Calu3 (cell line): ENCODE measurements at regions not wholly inside any gene's neighbourhood (a gene's known extent, or its start where the extent isn't known, plus 50 kb on each side); places are given as distances from the start of the nearest gene placed in this dataset.

Experiments used
- BruUV-seq: library from RNA; stranded (reverse); fragments of 400-500 nt; replicated peaks from 2 replicates; lab custom pipeline; 2021; lab: Mats Ljungman, UMichigan
- CTCF ChIA-PET: fragments of 300-600 bp; sonication (Branson Sonifier 250); formaldehyde crosslinking; loops from one replicate; lab custom pipeline; 2022; ENCODE audit warnings: antibody characterized with exemption; lab: Charles Lee
- DNase-seq: peaks from one replicate; pipeline ENCODE4 v3.0.0; 2022
- H3K27ac Mint-ChIP-seq: one replicate; pipeline ENCODE4 v1.8.0; 2022; ENCODE audit warnings: mixed read lengths; ENCODE audit not compliant: unreplicated experiment
- H3K27me3 Mint-ChIP-seq: one replicate; pipeline ENCODE4 v1.8.0; 2022; ENCODE audit warnings: mixed read lengths; ENCODE audit not compliant: unreplicated experiment
- H3K36me3 Mint-ChIP-seq: one replicate; pipeline ENCODE4 v1.8.0; 2022; ENCODE audit warnings: mild to moderate bottlenecking, moderate library complexity, mixed read lengths; ENCODE audit not compliant: insufficient read depth, unreplicated experiment
- H3K4me1 Mint-ChIP-seq: one replicate; pipeline ENCODE4 v1.8.0; 2022; ENCODE audit warnings: mild to moderate bottlenecking, low read depth, mixed read lengths; ENCODE audit not compliant: unreplicated experiment
- H3K4me3 Mint-ChIP-seq: one replicate; pipeline ENCODE4 v1.8.0; 2022; ENCODE audit warnings: mild to moderate bottlenecking, low read depth, moderate library complexity, mixed read lengths; ENCODE audit not compliant: unreplicated experiment
- H3K9me3 Mint-ChIP-seq: one replicate; pipeline ENCODE4 v1.8.0; 2022; ENCODE audit warnings: low read depth, mixed read lengths; ENCODE audit not compliant: unreplicated experiment
- CTCF ChIP-seq: fragments of 200-600 bp; IDR thresholded peaks from one replicate; pipeline ENCODE4 v1.8.0; 2022; ENCODE audit warnings: antibody characterized with exemption; ENCODE audit not compliant: unreplicated experiment
- intact Hi-C: fragments of 100-400 bp; cut with micrococcal nuclease; formaldehyde crosslinking; loops from one replicate; pipeline ENCODE4 v1.10.0; 2022; ENCODE audit not compliant: unreplicated experiment

GRCh38 chr20:4327956-4328355 is 78.9 kb upstream of the ADRA1D start:
- CTCF ChIA-PET = no interaction called here
- Mint-ChIP-seq H3K4me1 (no peaks in the 10 kb centered on the region), H3K9me3 (no peaks in the 10 kb centered on the region), H3K27ac (no peak overlapping the region), H3K27me3 (peaks cover 52% of the 10 kb centered on the region), H3K4me3 (no peak overlapping the region), H3K36me3 (no peaks in the 10 kb centered on the region)
- no TSS peak for BruUV-seq
- intact Hi-C loops = no loop called here
- DNase-seq = no peak
- no peak for TF ChIP-seq CTCF

DNA sequence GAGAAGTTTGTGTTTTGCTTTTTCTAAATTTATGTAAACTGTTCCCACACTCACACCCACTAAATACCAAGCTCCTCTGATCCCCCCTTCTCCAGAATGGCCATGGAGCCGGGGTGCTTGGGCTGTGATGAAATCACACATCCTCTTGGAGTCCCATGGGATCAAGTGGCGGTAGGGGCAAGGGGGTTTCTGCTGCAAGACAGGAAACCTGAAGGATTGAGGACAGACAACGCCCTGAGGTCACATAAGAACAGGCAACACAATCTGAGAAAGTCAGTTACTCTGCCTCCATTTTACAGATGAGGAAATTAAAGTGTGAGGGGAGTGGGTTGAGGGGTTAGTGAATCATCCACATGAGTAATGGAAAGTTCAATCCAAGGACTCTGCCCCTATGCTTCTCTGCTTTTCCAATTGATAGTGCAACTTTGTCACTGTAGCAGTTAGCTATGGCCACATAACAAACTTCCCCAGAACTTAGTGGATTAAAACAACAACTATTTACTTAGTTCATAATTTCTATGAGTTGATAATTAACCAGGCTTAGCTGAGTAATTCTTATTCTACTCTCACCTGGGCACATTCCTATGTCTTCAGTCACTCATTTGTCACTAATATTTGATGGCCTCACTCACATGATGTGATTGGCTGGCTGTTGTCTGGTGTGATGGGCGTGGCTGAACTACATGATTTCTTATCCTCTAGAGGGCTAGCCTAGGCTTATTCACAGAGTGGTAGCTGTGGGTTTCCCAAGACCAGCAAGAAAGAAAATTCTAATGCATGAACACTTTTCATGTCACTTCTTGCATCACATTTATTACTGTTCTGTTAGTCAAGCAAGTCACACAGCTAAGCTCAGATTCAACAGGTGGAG is 77.3 kb upstream of the ADRA1D start:
- no TSS peak for BruUV-seq
- no peak overlapping the region for H3K4me3 Mint-ChIP-seq
- intact Hi-C loops = no loop called here
- TF ChIP-seq CTCF = no peak
- no peak overlapping the region for H3K27ac Mint-ChIP-seq
- DNase-seq = peak; percentile 14
- CTCF ChIA-PET = no interaction called here
- no peaks in the 10 kb centered on the region for H3K36me3 Mint-ChIP-seq
- peaks cover 52% of the 10 kb centered on the region for H3K27me3 Mint-ChIP-seq
- no peaks in the 10 kb centered on the region for H3K9me3 Mint-ChIP-seq
- H3K4me1 Mint-ChIP-seq = no peaks in the 10 kb centered on the region

DNA sequence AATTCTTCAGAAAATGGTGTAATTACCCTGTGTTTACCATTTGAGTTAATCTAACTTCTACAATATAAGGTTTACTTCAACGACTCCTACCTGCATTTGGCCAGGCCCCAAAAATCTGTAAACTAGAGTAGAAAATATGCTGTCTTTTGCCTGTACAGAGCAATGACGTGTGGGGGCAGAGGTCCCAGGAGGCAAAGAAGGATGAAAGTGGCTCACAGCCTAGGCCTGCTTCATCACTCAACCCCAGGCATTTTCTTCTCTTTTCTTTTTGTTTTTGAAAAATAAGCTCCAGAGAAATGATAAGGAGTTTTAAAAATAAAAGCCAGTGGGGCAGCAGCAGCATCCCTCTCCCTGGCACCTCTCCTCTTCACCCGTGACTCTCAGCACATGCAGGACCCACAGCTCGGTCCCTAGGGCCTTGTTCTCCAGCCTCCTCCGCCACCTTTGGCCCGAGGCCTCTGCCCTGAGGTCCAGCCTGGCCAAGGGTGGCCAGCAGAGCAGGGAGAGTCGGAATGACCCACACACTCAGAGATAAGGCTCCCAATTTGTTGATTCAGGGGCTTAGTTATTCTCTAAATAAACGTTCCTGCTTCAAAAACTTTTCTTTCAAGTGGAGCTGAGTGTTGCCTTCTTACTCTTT is 76.6 kb upstream of the ADRA1D start:
- no TSS peak for BruUV-seq
- Mint-ChIP-seq H3K27ac (no peak overlapping the region), H3K27me3 (peaks cover 55% of the 10 kb centered on the region), H3K4me3 (no peak overlapping the region), H3K9me3 (no peaks in the 10 kb centered on the region), H3K36me3 (no peaks in the 10 kb centered on the region), H3K4me1 (no peaks in the 10 kb centered on the region)
- CTCF ChIA-PET = no interaction called here
- intact Hi-C loops = no loop called here
- TF ChIP-seq CTCF = no peak
- DNase-seq = no peak

GRCh38 chr20:4324611-4325243 is 75.6 kb upstream of the ADRA1D start:
- Mint-ChIP-seq H3K36me3 (no peaks in the 10 kb centered on the region), H3K27me3 (peaks cover 62% of the 10 kb centered on the region), H3K4me3 (no peak overlapping the region), H3K27ac (no peak overlapping the region), H3K9me3 (no peaks in the 10 kb centered on the region), H3K4me1 (no peaks in the 10 kb centered on the region)
- intact Hi-C loops = no loop called here
- CTCF ChIA-PET = no interaction called here
- DNase-seq = no peak
- no peak for TF ChIP-seq CTCF
- no TSS peak for BruUV-seq
